NCI-H446 (cell line): ENCODE measurements at regions not wholly inside any gene's neighbourhood (a gene's known extent, or its start where the extent isn't known, plus 50 kb on each side); places are given as distances from the start of the nearest gene placed in this dataset.

Experiments
- DNase-seq, 2 experiments: peaks; one replicate each; lab custom pipeline; 2025; lab: John Stamatoyannopoulos, UW

DNA sequence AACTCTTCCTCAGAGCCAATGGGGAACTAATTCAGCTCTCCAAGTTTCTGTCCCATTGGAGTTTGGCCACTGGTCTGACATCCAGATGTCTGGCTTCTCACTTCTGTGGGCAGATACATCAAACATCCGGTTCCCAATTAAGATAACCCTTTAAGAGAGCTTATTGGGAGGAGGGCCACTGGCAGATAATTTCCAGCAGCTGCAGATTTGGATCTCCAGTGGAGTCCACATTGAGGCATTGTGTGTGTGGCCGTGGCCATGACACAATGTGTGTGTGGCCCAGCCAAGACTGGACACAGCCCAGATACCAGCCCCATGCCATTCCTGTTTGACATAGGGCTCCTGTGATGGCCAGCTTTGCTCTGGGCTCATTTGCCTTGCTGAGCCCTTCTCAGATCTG, 110.5 kb upstream of the MAP1B start:
- no peak for DNase-seq

DNA sequence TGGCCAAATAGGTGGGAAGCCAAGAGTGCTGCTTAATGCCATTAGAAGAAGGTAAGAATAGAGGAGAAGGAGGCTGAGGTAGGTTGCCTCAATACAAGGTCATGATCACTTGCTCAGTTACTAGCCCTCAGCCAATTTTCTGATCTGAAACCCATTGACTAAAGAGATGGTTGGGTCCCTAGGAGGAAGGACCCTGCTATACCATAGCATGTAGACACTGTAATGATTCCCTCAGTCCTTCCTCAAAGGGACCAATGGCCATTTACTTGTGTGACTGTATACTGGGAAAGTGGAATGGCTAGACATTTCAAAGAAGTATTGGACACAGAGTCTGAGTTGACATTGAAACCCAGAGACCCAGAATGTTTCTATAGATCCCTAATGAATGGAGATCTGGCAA, 108.5 kb upstream of the MAP1B start:
- DNase-seq, result no peak

DNA sequence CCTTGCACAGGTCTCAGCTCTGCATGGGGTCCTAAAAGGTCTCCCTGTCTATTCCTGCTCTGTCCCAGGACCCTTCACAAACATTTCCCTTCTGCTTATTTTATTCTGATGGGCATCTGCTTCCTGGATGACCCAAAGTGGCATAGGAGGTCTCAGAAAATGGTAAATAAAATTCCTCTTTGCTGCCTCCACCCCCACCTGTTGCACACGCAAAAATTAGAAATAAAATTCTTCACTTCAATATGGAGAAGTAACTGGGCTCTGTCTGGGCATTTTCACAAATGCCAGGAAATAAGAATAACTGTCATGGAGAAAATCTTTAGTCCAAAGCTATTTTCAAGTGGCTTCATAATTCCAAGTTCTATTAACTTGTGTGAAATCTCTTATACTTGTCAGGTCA, 106.6 kb upstream of the MAP1B start:
- no peak for DNase-seq

DNA sequence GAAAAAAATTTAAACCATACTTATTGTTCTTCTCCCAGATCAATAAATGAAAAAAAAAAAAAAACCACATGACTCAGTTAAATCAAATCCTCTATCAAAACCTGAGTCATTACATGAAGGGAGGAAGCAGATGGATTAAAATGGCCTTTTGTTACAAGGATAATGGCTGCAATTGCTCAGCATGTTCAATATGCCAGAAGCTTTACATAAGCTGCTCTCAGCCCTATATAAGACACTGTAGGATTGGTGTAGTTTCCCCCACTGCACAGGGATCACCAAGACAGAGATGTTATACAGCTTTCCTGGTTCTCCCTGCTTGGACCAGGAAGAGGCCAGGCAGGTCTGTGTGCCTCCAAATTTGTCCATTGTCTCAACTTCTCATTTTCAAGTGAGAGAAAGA, 101.6 kb upstream of the MAP1B start:
- no peak for DNase-seq

DNA sequence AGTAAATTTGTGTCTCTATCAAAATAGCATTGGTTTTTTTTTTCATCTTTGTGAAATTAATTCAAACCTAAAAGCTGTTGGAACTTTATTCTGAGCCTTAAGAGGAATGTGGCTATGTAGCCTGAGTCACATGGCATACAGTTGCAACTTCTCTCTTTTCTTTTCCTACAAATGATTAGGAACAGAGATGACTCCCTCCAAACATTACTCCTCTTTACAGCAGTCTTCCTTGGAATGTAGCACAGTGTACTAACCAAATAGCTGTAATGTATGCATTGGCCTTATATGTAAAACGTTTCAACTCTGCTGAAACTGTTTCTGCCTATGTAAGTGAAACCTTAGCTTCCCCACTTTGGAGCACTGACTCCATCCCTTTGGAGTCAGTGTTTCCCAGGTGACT, 100.9 kb upstream of the MAP1B start:
- DNase-seq, result no peak

DNA sequence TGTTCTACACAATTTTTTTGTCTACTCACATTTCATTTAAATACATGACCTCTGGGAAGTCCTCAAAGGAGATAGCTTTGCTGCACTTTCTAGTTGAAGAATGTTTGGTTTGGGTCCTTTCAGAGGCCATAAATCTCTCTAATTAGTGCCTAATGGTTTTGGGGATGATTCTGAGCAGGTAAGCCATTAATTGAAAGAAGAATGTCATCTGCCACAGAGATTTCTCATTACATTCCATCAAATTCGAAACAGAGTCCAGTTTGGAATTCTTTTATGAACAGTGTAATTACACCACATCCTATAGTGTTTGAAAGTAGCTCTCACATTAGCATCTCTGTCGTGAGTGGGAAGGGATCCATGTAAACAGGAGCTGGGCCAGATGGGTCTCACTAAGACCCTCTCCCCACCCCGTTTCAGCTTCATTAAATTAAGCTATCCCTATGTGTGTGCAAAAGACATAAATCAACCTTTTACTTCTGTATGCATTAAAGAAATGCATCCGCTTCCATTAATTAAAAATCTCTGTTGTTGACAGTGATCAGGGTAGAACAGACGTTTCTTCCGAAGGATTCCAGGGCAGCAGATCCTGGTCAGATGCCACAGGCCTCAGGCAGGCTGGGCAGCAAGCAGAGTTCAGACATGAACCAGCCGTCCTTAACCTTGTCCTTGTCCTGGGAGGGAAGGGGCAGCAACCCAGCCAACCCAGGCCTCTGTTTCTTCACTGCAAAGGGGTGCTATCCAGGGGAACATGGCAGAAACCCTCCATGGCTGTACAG, 99.8 kb upstream of the MAP1B start:
- no peak for DNase-seq

DNA sequence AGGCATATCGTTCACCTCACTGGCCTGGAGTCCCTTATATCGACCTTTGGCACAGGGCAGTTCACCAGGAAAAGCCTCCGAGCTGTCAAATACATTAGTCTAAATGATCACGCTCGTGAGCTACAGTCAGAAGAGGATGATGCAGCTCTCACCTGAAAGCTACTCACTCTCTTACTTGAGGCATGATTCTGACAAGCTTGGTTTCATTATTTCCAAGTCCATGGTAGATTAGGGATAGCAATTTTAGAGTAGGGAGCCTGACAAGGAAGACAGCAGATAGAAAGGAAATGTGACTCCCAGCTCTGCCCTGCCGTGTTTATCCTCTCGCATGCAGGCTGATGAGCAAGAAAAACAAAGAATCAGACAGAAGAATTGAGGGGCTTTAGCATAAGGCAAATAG, 98.0 kb upstream of the MAP1B start:
- DNase-seq, result no peak

DNA sequence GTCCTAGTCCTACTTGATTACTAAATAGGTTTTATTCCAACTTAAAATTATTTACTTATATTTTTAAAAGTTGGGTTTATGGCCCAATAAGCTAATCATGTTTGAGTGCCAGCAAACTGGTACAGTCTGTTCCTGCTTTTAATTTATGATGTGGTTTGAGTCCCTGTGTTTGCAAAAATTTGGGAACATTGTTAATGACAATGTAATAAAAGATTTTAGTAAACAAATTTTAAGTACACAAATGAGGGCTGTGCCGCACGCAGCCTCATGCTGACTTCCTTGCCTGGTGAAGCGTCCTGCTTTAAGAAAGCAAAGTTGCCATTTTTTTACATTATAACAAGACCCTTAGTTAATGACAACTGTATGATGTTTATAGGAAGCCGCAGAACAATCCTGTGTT, 96.8 kb upstream of the MAP1B start:
- DNase-seq, result no peak

DNA sequence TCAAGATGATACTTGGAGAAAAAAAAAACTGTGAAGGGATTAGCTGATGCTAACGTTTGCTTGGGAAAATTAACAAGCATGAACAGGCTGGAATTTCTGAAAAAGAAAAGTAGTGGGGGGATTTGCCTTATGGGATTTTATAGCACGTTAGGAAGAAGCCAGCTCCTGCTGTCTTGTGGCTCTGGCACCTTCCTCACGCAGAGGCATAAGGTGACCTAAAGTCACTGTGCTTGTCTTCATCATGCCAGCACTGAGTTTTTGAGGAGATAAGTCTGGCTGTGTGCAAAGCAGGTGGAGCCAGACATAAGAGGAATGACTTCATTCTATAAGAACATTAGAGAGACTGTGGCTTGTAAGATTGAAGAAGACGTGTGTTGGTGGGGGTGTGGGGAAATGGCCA, 94.4 kb upstream of the MAP1B start:
- DNase-seq, result no peak

DNA sequence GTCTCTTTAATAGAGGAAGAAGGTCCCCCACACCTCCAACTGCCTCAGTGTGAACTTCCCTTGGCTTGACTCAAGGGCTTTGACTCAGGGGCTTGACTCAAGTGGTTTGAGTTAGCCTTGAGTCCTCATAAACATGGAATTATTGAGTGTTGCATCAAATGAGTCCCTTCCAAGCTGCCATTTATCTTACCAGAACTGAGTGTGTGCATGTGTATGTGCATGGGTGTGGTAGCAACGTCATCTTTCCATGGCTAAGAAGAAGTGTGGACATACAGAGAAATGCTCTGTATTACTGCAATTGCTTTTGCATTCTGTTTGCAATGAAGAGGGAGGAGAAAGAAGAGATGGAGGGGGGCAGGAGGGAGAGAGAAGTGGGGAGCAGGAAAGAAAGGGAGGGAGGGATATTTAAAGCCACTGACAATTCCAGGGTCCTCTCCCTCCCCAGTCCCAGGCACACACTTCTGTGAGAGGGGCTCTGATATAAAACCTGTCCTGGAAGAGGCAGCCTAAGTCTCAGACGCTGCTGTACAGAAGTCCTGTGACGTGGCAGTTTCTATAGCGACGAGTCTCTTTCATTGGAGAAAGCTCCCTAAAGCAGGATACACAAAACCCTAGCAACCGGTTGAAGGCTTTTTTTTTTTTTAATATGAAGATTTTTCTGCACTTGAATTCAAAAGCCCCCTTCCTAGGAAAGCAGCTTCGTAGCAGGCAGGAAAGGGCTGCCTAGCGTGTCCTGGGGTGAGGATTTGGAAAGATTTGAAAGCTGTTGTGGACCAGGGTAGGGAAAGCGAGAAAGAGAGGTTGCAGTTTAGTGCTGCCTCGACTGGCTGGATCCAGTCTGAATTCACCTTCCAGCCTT, 93.3 kb upstream of the MAP1B start:
- peak in 1 of 2 experiments; percentile 4 for DNase-seq

DNA sequence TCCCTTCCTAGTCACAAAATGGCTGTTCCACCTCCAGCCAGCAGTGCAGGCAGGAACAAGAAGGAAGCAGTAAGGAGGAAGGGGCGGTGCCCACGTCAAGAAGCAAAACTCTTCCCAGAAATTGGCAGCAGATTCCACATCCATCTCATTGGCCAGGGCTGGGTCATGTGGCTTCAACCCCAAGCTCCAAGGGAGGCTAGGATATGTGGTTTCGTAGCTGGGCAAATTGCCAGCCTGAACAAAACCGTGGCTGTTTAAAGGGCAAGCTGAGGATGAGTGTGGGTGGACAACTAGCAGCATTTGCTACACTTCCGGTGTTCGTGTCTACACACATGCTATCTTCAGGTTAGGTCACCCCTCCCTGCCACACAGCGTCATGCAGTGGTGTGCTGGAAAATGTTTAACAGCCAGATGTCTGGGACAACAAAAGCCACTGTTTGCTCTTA, 92.1 kb upstream of the MAP1B start:
- peak; percentile 32 to 74 for DNase-seq

DNA sequence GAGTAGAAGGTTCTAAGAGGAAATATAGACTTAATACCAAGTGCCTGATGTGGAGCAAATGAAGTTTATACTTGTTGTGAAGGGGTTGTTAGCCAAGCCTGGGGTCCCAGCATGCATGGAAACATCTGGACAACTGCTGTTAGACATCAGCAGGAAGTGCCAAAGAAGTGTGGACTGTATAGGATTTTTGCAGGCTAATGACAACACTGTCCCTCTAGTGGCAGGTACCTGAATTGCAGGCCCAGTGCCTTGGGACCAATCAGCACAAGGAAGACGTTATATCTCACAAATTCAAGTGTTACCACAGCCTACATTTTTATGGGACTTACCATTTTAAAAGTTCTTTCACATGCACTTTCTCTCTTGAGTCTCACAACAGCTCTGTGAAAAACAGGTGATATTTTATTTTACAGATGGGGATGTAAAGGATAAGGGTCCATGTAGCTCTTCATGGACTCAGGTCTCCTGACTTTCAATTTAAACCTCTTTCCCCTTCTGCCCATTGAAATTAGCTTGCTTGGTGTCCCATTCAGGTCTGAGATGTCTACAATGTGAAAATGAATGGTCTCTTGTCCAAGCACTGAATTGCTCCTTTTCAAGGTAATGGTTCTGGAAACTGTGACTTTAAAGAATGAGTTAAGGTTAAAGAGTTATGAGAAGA, 89.0 kb upstream of the MAP1B start:
- peak in 1 of 2 experiments; percentile 53 for DNase-seq

DNA sequence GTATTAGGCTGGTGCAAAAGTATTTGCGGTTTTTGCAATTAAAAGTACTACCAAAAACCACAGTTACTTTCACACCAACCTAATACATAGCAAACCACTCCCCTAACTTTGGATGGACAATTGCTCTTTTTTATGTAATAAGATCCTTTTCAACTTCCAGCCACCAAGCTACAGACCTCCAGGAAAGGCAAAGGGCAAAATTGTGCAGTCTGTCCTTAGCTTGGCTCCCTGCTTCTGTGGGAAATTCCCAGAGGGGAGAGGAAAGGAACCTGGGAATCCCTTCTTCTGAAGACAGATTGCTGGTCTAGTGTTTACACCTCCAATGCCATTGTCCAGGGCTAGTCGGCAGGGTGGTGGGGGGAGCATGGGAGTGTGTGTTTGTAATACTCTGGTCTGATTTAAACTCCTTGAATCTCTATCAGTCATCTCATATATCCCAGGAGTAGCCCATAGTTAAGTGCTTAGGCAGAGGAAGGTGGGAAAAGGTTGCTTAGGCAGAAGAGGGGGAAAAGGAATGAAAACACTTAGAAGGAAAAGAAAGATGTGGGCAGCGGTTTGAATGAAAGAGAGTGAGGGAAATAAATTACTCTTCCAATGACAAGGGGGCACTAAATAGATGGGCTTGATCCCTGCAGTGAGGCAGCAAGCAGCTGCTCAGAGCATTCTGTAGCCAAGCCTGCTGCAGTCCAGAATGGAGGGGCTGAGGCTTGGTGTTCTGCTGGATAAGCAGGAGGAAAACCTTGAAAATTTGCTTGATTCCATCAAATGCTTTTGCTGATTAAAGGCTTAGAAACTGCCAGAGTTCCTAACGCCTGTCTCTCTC, 86.9 kb upstream of the MAP1B start:
- DNase-seq, result no peak

DNA sequence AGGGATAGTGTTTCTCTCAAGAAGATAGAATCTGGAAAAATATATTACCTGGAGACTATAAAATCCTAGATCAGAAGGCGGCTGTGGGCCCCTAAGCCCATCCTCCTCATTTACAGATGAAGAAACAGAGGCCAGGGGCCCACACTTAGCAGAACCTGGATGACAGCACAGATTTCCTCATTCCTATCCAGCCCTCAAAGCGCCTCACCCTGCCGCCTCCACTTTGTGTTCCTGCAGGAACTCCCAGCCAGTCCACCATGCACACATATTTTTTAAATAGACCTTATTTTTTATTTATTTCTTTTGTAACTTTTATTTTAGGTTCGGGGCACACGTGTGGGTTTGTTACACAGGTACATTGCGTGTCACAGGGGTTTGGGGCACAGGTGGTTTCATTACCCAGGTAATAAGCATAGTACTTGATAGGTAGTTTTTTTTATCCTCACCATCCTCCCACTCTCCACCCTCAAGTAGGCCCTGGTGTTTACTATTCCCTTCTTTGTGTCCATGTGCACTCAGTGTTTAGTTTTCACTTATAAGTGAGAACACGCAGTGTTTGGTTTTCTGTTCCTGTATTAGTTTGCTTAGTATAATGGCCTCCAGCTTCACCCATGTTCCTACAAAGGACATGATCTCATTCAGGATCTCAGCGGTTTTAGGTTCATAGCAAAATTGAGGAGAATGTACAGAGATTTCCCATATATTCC, 85.5 kb upstream of the MAP1B start:
- no peak for DNase-seq

DNA sequence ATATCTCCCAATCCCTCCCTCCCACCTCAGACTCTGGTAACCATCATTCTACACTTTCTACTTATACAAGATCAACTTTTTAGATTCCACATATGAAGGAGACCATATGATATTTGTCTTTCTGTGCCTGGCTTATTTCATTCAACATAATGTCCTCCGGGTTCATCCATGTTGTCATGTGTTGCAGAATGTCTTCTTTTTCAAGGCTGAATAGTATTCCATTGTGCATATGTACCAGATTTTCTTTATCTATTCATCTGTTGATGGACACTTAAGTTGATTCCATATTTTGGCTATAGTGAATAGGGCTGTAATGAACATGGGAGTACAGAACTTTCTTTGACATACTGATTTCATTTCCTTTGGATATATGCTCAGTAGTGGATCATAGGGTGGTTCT, 78.9 kb upstream of the MAP1B start:
- DNase-seq, result no peak

DNA sequence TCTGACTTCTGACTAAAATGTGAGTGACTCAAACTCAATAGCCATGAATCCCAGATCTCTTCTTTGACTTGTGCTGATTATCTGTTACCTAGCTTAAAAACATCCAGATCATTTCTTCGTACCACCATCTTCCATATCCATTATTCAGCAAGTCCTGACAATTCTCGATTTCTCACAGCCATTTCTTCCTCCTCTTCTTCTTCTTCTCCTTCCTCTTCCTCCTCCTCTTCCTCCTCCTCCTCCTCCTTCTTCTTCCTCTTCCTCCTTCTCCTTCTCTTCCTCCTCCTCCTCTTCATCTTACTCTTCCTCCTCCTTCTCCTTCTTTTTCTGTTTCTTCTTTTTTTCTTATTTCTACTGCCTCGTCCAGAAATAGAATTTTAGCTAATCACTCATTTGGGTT, 77.0 kb upstream of the MAP1B start:
- DNase-seq, result no peak

DNA sequence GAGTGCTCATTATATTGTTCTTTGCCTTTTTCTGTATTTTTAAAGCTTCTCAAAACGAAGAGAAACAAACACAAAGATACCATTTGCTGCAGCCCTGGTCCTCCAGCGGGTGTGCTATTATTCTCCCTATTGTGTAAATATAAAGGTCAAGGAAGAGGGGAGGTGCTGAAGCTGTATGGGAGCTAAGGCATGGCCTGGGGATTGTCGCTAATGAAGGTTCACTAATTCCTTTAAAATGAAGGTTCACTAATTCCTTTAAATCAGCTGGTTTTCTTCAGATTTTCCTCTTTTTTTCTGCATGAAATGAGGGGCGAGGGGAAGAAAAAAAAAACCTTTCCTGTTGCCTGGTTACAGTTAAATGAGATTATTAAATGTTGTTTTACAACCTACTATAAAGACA, 74.5 kb upstream of the MAP1B start:
- DNase-seq, result no peak

DNA sequence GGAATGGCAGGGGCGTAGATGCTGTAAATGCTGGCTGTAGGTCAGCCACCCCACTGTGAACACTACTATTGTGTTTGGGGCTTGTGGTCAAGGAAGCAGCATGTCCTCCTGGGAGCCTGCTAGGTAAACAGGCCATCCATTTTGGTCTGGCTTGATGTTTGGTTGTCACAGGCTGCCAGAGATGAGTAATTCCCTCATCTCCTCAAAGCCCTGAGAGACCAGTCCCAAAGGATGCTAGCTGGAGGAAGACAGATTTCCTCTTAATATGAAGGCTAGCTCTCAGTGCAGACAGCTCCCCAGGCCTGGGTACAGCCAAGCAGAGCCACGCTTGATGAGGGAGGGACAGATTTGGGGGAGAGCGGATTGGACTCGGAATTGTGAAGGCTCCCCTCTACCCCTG, 72.5 kb upstream of the MAP1B start:
- no peak for DNase-seq

DNA sequence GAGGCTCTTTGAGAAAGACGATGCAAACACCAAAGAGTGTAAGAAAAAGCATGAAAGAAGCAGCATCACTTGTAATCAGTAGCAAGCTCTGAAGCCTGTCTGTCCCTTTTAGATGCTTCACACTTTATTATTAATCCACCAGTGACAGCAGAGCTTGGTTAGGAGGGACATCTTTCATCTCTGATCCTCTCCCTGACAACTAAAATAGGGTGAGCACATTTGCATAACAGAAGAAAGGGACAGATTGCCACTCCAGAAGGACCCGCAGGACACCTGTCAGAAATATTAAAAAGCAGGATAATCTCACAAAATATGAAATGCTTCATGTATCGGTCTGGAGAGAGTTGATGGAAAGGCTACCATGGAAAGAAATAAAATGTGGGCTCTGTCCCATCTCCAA, 71.4 kb upstream of the MAP1B start:
- no peak for DNase-seq

DNA sequence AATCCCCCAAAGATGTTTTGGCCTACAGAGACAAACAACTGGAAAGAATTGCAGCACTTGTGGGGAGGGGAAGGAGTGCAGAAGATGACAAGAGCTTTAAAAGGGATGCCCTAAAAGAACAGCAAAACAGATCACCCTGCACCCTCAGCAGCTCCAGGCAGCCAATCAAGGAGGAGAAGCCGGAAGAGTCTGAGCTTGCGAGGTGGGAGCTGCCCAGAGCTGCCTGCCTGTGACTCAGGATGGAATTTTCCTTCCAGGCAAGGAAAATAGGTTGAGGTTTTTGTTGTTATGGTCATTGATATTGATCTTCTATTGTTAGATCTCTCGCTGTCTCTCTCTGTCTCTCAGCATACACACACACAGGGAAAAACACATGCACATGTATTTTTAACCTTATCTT, 70.3 kb upstream of the MAP1B start:
- no peak for DNase-seq

DNA sequence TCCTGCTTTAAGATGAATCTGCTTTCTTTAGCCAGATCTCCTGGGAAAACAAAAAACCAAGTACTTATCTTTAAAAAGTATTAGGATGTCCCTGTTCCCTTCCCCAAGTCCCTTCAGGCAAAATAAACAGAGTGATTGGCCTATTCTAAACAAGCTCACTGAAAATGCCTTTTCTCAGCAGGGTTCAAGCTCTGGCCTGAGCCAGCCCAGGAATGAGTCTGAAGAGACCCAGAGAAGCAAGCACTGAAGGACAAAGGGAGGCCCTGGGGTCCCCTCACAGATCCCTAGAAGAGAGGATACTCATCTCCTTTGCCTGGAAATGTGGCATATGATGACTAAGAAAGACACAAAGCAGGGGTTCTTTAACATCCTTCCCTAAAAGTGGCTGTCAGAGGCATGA, 66.8 kb upstream of the MAP1B start:
- DNase-seq, result no peak
